ENCODE measurements at regions not wholly inside any gene's neighbourhood (a gene's known extent, or its start where the extent isn't known, plus 50 kb on each side); places are given as distances from the start of the nearest gene placed in this dataset.

DNA sequence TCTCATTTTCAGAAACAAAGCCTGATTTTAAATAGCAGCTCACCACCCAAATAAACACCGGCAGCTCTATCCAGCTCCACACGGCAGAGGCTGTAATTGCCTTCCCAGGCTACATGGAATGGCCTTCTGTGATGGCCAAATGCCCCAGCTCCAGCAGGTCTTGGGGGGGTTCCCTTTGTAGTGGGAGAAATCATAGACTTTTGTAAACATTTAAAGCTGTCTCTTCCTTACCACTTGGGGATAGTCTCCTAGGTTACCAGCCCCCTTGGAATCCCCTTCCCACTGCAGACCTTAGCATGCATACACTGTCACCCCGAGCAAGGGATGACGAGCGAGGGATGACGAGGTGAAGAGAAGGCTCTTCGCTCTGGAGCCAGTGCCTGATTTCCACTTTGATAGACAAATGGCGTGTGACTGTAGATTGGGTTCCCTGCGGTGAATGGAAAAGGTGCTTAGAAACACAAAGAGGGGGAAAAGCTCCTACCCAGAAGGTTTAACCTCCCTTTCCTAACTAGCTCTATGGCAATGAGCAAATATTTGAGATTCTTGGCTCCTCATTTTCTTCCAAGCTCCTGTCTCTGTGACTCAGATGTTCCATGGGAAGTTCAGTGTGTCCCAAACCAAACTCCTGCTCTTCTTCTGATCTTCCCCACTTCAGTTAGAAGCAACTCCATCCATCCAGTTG is 108.0 kb upstream of the CADM1 start:
- TF ChIP-seq MAX (IDR thresholded peaks at IDR 0.05) (no peak), CREB1 (IDR thresholded peaks at IDR 0.05; ENCODE audit: low read depth) (no peak), TCF12 (IDR thresholded peaks at IDR 0.05; ENCODE audit: low read depth) (no peak), EGR1 (IDR thresholded peaks at IDR 0.05) (no peak), EP300 (IDR thresholded peaks at IDR 0.05; ENCODE audit: borderline replicate concordance) (no peak), YY1 (IDR thresholded peaks at IDR 0.05; ENCODE audit: low read depth) (no peak), REST (IDR thresholded peaks at IDR 0.05; ENCODE audit: low read depth) (no peak), TAF1 (IDR thresholded peaks at IDR 0.05; ENCODE audit: low read depth) (no peak), TEAD4 (IDR thresholded peaks at IDR 0.05) (no peak), FOXM1 (IDR thresholded peaks at IDR 0.05; ENCODE audit: borderline replicate concordance, low read depth) (no peak), RAD21 (IDR thresholded peaks at IDR 0.05; ENCODE audit: low read depth) (no peak)

- TF ChIP-seq EP300 (IDR thresholded peaks at IDR 0.05; ENCODE audit: borderline replicate concordance) (no peak), YY1 (IDR thresholded peaks at IDR 0.05; ENCODE audit: low read depth) (no peak), MAX (IDR thresholded peaks at IDR 0.05) (no peak), ZBTB7A (IDR thresholded peaks at IDR 0.05; ENCODE audit: low read depth) (no peak), RAD21 (IDR thresholded peaks at IDR 0.05; ENCODE audit: low read depth) (no peak), FOXM1 (IDR thresholded peaks at IDR 0.05; ENCODE audit: borderline replicate concordance, low read depth) (no peak), CREB1 (IDR thresholded peaks at IDR 0.05; ENCODE audit: low read depth) (no peak), TAF1 (IDR thresholded peaks at IDR 0.05; ENCODE audit: low read depth) (no peak), NFIC (IDR thresholded peaks at IDR 0.05) (no peak), REST (IDR thresholded peaks at IDR 0.05; ENCODE audit: low read depth) (no peak), TEAD4 (IDR thresholded peaks at IDR 0.05) (no peak), EGR1 (IDR thresholded peaks at IDR 0.05) (no peak), CEBPB (IDR thresholded peaks at IDR 0.05) (no peak), TCF12 (IDR thresholded peaks at IDR 0.05; ENCODE audit: low read depth) (no peak)
- TF ChIP-seq, protein P1, sequence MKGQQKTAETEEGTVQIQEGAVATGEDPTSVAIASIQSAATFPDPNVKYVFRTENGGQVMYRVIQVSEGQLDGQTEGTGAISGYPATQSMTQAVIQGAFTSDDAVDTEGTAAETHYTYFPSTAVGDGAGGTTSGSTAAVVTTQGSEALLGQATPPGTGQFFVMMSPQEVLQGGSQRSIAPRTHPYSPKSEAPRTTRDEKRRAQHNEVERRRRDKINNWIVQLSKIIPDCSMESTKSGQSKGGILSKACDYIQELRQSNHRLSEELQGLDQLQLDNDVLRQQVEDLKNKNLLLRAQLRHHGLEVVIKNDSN (IDR thresholded peaks at IDR 0.05) = no peak
Observed at GRCh38 chr11:115611343-115611742, 107.1 kb upstream of the CADM1 start.

DNA sequence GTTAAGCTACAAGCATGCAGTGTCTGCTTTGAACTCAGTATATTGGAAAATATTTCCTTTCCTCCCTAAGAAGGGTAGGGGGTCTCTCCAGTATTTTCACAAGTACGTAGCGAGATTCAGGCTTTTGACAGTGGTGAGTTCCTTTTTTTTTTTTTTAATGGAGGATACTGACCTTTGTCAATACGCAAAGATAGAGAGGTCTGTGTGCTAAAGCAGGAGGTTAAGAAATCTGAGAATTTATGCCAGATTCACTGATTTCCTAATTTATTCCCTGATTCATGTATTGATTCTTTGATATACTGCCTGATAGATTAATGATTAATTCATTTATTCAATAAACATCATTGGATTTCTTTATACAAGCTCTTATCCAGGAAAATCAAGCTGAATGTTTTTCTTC is 106.7 kb upstream of the CADM1 start:
- no peak for TF ChIP-seq TEAD4 (IDR thresholded peaks at IDR 0.05)
- TF ChIP-seq, protein P1 (IDR thresholded peaks at IDR 0.05) = no peak

- TF ChIP-seq REST (IDR thresholded peaks at IDR 0.05; ENCODE audit: low read depth) (no peak), TCF12 (IDR thresholded peaks at IDR 0.05; ENCODE audit: low read depth) (no peak), NFIC (IDR thresholded peaks at IDR 0.05) (no peak), YY1 (IDR thresholded peaks at IDR 0.05; ENCODE audit: low read depth) (no peak), TAF1 (IDR thresholded peaks at IDR 0.05; ENCODE audit: low read depth) (no peak), TEAD4 (IDR thresholded peaks at IDR 0.05) (no peak), CREB1 (IDR thresholded peaks at IDR 0.05; ENCODE audit: low read depth) (no peak), ZBTB7A (IDR thresholded peaks at IDR 0.05; ENCODE audit: low read depth) (no peak), EP300 (IDR thresholded peaks at IDR 0.05; ENCODE audit: borderline replicate concordance) (no peak), RAD21 (IDR thresholded peaks at IDR 0.05; ENCODE audit: low read depth) (no peak), CEBPB (IDR thresholded peaks at IDR 0.05) (no peak), FOXM1 (IDR thresholded peaks at IDR 0.05; ENCODE audit: borderline replicate concordance, low read depth) (no peak), MAX (IDR thresholded peaks at IDR 0.05) (no peak), EGR1 (IDR thresholded peaks at IDR 0.05) (no peak)
- TF ChIP-seq, protein P1 (IDR thresholded peaks at IDR 0.05) = no peak
Observed at GRCh38 chr11:115608976-115609375, 104.8 kb upstream of the CADM1 start.

Measured in Ishikawa (cell line).